ENCODE measurements at regions not wholly inside any gene's neighbourhood (a gene's known extent, or its start where the extent isn't known, plus 50 kb on each side); places are given as distances from the start of the nearest gene placed in this dataset.

- no peak for TF ChIP-seq CTCF (IDR thresholded peaks at IDR 0.05; ENCODE audit: insufficient read depth, low read length, missing control alignments)
- DNase-seq (ENCODE audit: low read depth, low spot score): no peak
- no peak overlapping the region for H3K4me3 ChIP-seq (ENCODE audit: low read depth, low read length)
- ChIA-PET POLR2A (no interaction called here), CTCF (no interaction called here)
Observed at GRCh38 chr14:99004112-99004511, 267.9 kb downstream of the BCL11B start.

GRCh38 chr14:99006276-99006675 is 265.7 kb downstream of the BCL11B start:
- H3K4me3 ChIP-seq (ENCODE audit: low read depth, low read length): no peak overlapping the region
- ChIA-PET POLR2A (no interaction called here), CTCF (no interaction called here)
- TF ChIP-seq CTCF (IDR thresholded peaks at IDR 0.05; ENCODE audit: insufficient read depth, low read length, missing control alignments): no peak
- DNase-seq (ENCODE audit: low read depth, low spot score): no peak

- H3K4me3 ChIP-seq (ENCODE audit: low read depth, low read length): no peak overlapping the region
- CTCF ChIA-PET: no interaction called here
- POLR2A ChIA-PET: no interaction called here
- TF ChIP-seq CTCF (IDR thresholded peaks at IDR 0.05; ENCODE audit: insufficient read depth, low read length, missing control alignments): no peak
- DNase-seq (ENCODE audit: low read depth, low spot score): no peak
Observed at GRCh38 chr14:99007795-99008194, 264.2 kb downstream of the BCL11B start.

- no peak for DNase-seq (ENCODE audit: low read depth, low spot score)
- ChIA-PET CTCF (no interaction called here), POLR2A (no interaction called here)
- TF ChIP-seq CTCF (IDR thresholded peaks at IDR 0.05; ENCODE audit: insufficient read depth, low read length, missing control alignments): no peak
- H3K4me3 ChIP-seq (ENCODE audit: low read depth, low read length): no peak overlapping the region
Observed at GRCh38 chr14:99009871-99010270, 262.1 kb downstream of the BCL11B start.

- DNase-seq (ENCODE audit: low read depth, low spot score): no peak
- ChIA-PET CTCF (no interaction called here), POLR2A (no interaction called here)
- H3K4me3 ChIP-seq (ENCODE audit: low read depth, low read length): no peak overlapping the region
- no peak for TF ChIP-seq CTCF (IDR thresholded peaks at IDR 0.05; ENCODE audit: insufficient read depth, low read length, missing control alignments)
Observed at GRCh38 chr14:99011385-99011784, 260.6 kb downstream of the BCL11B start.

- H3K4me3 ChIP-seq (ENCODE audit: low read depth, low read length): no peak overlapping the region
- POLR2A ChIA-PET: no interaction called here
- CTCF ChIA-PET: no interaction called here
- DNase-seq (ENCODE audit: low read depth, low spot score): no peak
- no peak for TF ChIP-seq CTCF (IDR thresholded peaks at IDR 0.05; ENCODE audit: insufficient read depth, low read length, missing control alignments)
Observed at GRCh38 chr14:99012703-99013102, 259.3 kb downstream of the BCL11B start.

All from AG04449 (cell line).